ENCODE measurements at regions not wholly inside any gene's neighbourhood (a gene's known extent, or its start where the extent isn't known, plus 50 kb on each side); places are given as distances from the start of the nearest gene placed in this dataset.
"Not testable (repeated sequence)": the region's sequence is repeated elsewhere in the genome, so short reads cannot be mapped to it uniquely, and the experiment has no call there.

GRCh38 chr21:39003982-39004633 is 179.1 kb downstream of the PSMG1 start:
- intact Hi-C loops (cut with DNase I): no loop called here
- WGBS, 2 donors: 37 to 41% methylated on average over 7 to 9 of the region's 9 CpGs
- ATAC-seq (peak; percentile 27), DNase-seq (peak in 1 of 4 donors; percentile 43)
- H3K4me3 ChIP-seq: no peak overlapping the region
- no peak for TF ChIP-seq CTCF (IDR thresholded peaks at IDR 0.05)
- TF ChIP-seq POLR2A (IDR thresholded peaks at IDR 0.05): no peak
- H3K27ac ChIP-seq: peak overlapping the region in 3 of 4 donors; percentile 17 to 42 (median 34)
- no peaks in the 10 kb centered on the region for H3K36me3 ChIP-seq (replicated peaks in 1 of 2; ENCODE audit: insufficient read depth in 1 of 2, low read depth in 2 of 2)
- H3K4me1 ChIP-seq: no peaks in the 10 kb centered on the region
- no peaks in the 10 kb centered on the region for H3K27me3 ChIP-seq
- H3K9me3 ChIP-seq: no peaks in the 10 kb centered on the region

- intact Hi-C loops (cut with DNase I): no loop called here
- no peak for DNase-seq
- Histone ChIP-seq H3K9me3 (no peaks in the 10 kb centered on the region), H3K36me3 (replicated peaks in 1 of 2; ENCODE audit: insufficient read depth in 1 of 2, low read depth in 2 of 2) (no peaks in the 10 kb centered on the region), H3K4me3 (no peak overlapping the region), H3K27me3 (no peaks in the 10 kb centered on the region), H3K27ac (no peak overlapping the region), H3K4me1 (no peaks in the 10 kb centered on the region)
- WGBS, 2 donors: 71% methylated on average over 5 of the region's 5 CpGs
- ATAC-seq: no peak
- TF ChIP-seq CTCF (IDR thresholded peaks at IDR 0.05) (no peak), POLR2A (IDR thresholded peaks at IDR 0.05) (no peak)
Observed at GRCh38 chr21:39001341-39001740, 181.9 kb downstream of the PSMG1 start.

- Histone ChIP-seq H3K27ac (no peak overlapping the region), H3K36me3 (replicated peaks in 1 of 2; ENCODE audit: insufficient read depth in 1 of 2, low read depth in 2 of 2) (no peaks in the 10 kb centered on the region), H3K4me3 (no peak overlapping the region), H3K9me3 (no peaks in the 10 kb centered on the region), H3K4me1 (no peaks in the 10 kb centered on the region), H3K27me3 (no peaks in the 10 kb centered on the region)
- WGBS, 2 donors: 28% methylated on average over 3 of the region's 3 CpGs
- peak in 1 of 4 donors; percentile 39 for DNase-seq
- TF ChIP-seq POLR2A (IDR thresholded peaks at IDR 0.05): no peak
- no peak for TF ChIP-seq CTCF (IDR thresholded peaks at IDR 0.05)
- ATAC-seq: peak; percentile 13
- intact Hi-C loops (cut with DNase I): no loop called here
Observed at GRCh38 chr21:39000496-39000895, 182.8 kb downstream of the PSMG1 start.

GRCh38 chr21:38999161-38999560 is 184.1 kb downstream of the PSMG1 start:
- TF ChIP-seq POLR2A (IDR thresholded peaks at IDR 0.05): no peak
- TF ChIP-seq CTCF (IDR thresholded peaks at IDR 0.05): no peak
- no peak overlapping the region for H3K27ac ChIP-seq
- DNase-seq (no peak), ATAC-seq (no peak)
- H3K9me3 ChIP-seq: no peaks in the 10 kb centered on the region
- no peaks in the 10 kb centered on the region for H3K36me3 ChIP-seq (replicated peaks in 1 of 2; ENCODE audit: insufficient read depth in 1 of 2, low read depth in 2 of 2)
- H3K27me3 ChIP-seq: no peaks in the 10 kb centered on the region
- whole genome bisulfite sequencing, 2 donors: 72 to 84% methylated on average over 3 of the region's 3 CpGs
- no peaks in the 10 kb centered on the region for H3K4me1 ChIP-seq
- intact Hi-C loops (cut with DNase I): no loop called here
- no peak overlapping the region for H3K4me3 ChIP-seq

- H3K4me1 ChIP-seq; H3K9me3 ChIP-seq; ATAC-seq; intact Hi-C loops (cut with DNase I); H3K27me3 ChIP-seq; DNase-seq; H3K36me3 ChIP-seq (replicated peaks in 1 of 2; ENCODE audit: insufficient read depth in 1 of 2, low read depth in 2 of 2); H3K4me3 ChIP-seq: not testable (repeated sequence)
- H3K27ac ChIP-seq: peak overlapping the region in 1 of 4 donors; percentile 38
- 47 to 78% methylated on average over 7 of the region's 7 CpGs for WGBS, 2 donors
Observed at GRCh38 chr21:38998281-38998680, 185.0 kb downstream of the PSMG1 start.

GRCh38 chr21:38997843-38998175 is 185.4 kb downstream of the PSMG1 start:
- WGBS, 2 donors: 49 to 75% methylated on average over 3 of the region's 3 CpGs
- ATAC-seq; H3K4me3 ChIP-seq; H3K4me1 ChIP-seq; intact Hi-C loops (cut with DNase I); H3K9me3 ChIP-seq; H3K36me3 ChIP-seq (replicated peaks in 1 of 2; ENCODE audit: insufficient read depth in 1 of 2, low read depth in 2 of 2); H3K27me3 ChIP-seq; DNase-seq: not testable (repeated sequence)
- peak overlapping the region in 1 of 4 donors; percentile 38 for H3K27ac ChIP-seq

Data from body of pancreas (tissue), 4 donors.